ENCODE measurements at regions not wholly inside any gene's neighbourhood (a gene's known extent, or its start where the extent isn't known, plus 50 kb on each side); places are given as distances from the start of the nearest gene placed in this dataset.

GRCh38 chr6:56407883-56408410 lies 160.6 kb upstream of the COL21A1 start:
- no peaks in the 10 kb centered on the region for H3K36me3 ChIP-seq (ENCODE audit: control insufficient read depth in 5 of 5, insufficient read depth in 5 of 5, low read length in 5 of 5)
- H3K4me3 ChIP-seq (ENCODE audit: low read depth in 1 of 5, low read length in 5 of 5), result no peak overlapping the region
- no peaks in the 10 kb centered on the region for H3K9me3 ChIP-seq (ENCODE audit: control insufficient read depth in 5 of 5, low read length in 5 of 5)
- H3K9ac ChIP-seq (ENCODE audit: low read length in 5 of 5), result no peak overlapping the region
- H3K27me3 ChIP-seq (ENCODE audit: control insufficient read depth in 5 of 5, insufficient read depth in 4 of 5, low read length in 5 of 5), result no peaks in the 10 kb centered on the region
- peaks cover 0 to 3% (median 0%) of the 10 kb centered on the region in 5 donors for H3K4me1 ChIP-seq (ENCODE audit: control insufficient read depth in 5 of 5, insufficient read depth in 5 of 5, low read length in 5 of 5)
- no peak overlapping the region for H3K27ac ChIP-seq (ENCODE audit: low read depth, low read length)

GRCh38 chr6:56406276-56407269 lies 159.2 kb upstream of the COL21A1 start:
- Histone ChIP-seq H3K36me3 (ENCODE audit: control insufficient read depth in 5 of 5, insufficient read depth in 5 of 5, low read length in 5 of 5) (no peaks in the 10 kb centered on the region), H3K27me3 (ENCODE audit: control insufficient read depth in 5 of 5, insufficient read depth in 4 of 5, low read length in 5 of 5) (no peaks in the 10 kb centered on the region)

GRCh38 chr6:56404599-56404998 lies 157.2 kb upstream of the COL21A1 start:
- Histone ChIP-seq H3K27me3 (ENCODE audit: control insufficient read depth in 5 of 5, insufficient read depth in 4 of 5, low read length in 5 of 5) (no peaks in the 10 kb centered on the region), H3K9ac (ENCODE audit: low read length in 5 of 5) (no peak overlapping the region), H3K27ac (ENCODE audit: low read depth, low read length) (no peak overlapping the region), H3K4me3 (ENCODE audit: low read depth in 1 of 5, low read length in 5 of 5) (no peak overlapping the region), H3K36me3 (ENCODE audit: control insufficient read depth in 5 of 5, insufficient read depth in 5 of 5, low read length in 5 of 5) (no peaks in the 10 kb centered on the region), H3K4me1 (ENCODE audit: control insufficient read depth in 5 of 5, insufficient read depth in 5 of 5, low read length in 5 of 5) (peaks cover 0 to 3% (median 0%) of the 10 kb centered on the region in 5 donors), H3K9me3 (ENCODE audit: control insufficient read depth in 5 of 5, low read length in 5 of 5) (peaks cover 0 to 5% (median 0%) of the 10 kb centered on the region in 5 donors)

More at GRCh38 chr6:56406276-56407269, 159.2 kb upstream of the COL21A1 start:
- Histone ChIP-seq H3K9ac (ENCODE audit: low read length in 5 of 5) (no peak overlapping the region), H3K4me1 (ENCODE audit: control insufficient read depth in 5 of 5, insufficient read depth in 5 of 5, low read length in 5 of 5) (peaks cover 0 to 3% (median 0%) of the 10 kb centered on the region in 5 donors), H3K4me3 (ENCODE audit: low read depth in 1 of 5, low read length in 5 of 5) (no peak overlapping the region), H3K27ac (ENCODE audit: low read depth, low read length) (no peak overlapping the region), H3K9me3 (ENCODE audit: control insufficient read depth in 5 of 5, low read length in 5 of 5) (peaks cover 0 to 2% (median 0%) of the 10 kb centered on the region in 5 donors)

GRCh38 chr6:56403745-56404144 lies 156.4 kb upstream of the COL21A1 start:
- Histone ChIP-seq H3K4me1 (ENCODE audit: control insufficient read depth in 5 of 5, insufficient read depth in 5 of 5, low read length in 5 of 5) (peaks cover 0 to 3% (median 0%) of the 10 kb centered on the region in 5 donors), H3K4me3 (ENCODE audit: low read depth in 1 of 5, low read length in 5 of 5) (no peak overlapping the region), H3K36me3 (ENCODE audit: control insufficient read depth in 5 of 5, insufficient read depth in 5 of 5, low read length in 5 of 5) (no peaks in the 10 kb centered on the region), H3K9ac (ENCODE audit: low read length in 5 of 5) (no peak overlapping the region), H3K9me3 (ENCODE audit: control insufficient read depth in 5 of 5, low read length in 5 of 5) (peaks cover 0 to 5% (median 0%) of the 10 kb centered on the region in 5 donors), H3K27me3 (ENCODE audit: control insufficient read depth in 5 of 5, insufficient read depth in 4 of 5, low read length in 5 of 5) (no peaks in the 10 kb centered on the region), H3K27ac (ENCODE audit: low read depth, low read length) (no peak overlapping the region)

- H3K27me3 ChIP-seq (ENCODE audit: control insufficient read depth in 5 of 5, insufficient read depth in 4 of 5, low read length in 5 of 5), result no peaks in the 10 kb centered on the region
- H3K27ac ChIP-seq (ENCODE audit: low read depth, low read length), result no peak overlapping the region
- H3K36me3 ChIP-seq (ENCODE audit: control insufficient read depth in 5 of 5, insufficient read depth in 5 of 5, low read length in 5 of 5), result no peaks in the 10 kb centered on the region
- H3K9ac ChIP-seq (ENCODE audit: low read length in 5 of 5), result no peak overlapping the region
- H3K4me1 ChIP-seq (ENCODE audit: control insufficient read depth in 5 of 5, insufficient read depth in 5 of 5, low read length in 5 of 5), result peaks cover 0 to 3% (median 0%) of the 10 kb centered on the region in 5 donors
- peaks cover 0 to 5% (median 0%) of the 10 kb centered on the region in 5 donors for H3K9me3 ChIP-seq (ENCODE audit: control insufficient read depth in 5 of 5, low read length in 5 of 5)
- H3K4me3 ChIP-seq (ENCODE audit: low read depth in 1 of 5, low read length in 5 of 5), result no peak overlapping the region
These were observed 154.2 kb upstream of the COL21A1 start for GRCh38 chr6:56401477-56402070.

- Histone ChIP-seq H3K9me3 (ENCODE audit: control insufficient read depth in 5 of 5, low read length in 5 of 5) (peaks cover 0 to 5% (median 0%) of the 10 kb centered on the region in 5 donors), H3K27me3 (ENCODE audit: control insufficient read depth in 5 of 5, insufficient read depth in 4 of 5, low read length in 5 of 5) (no peaks in the 10 kb centered on the region), H3K4me1 (ENCODE audit: control insufficient read depth in 5 of 5, insufficient read depth in 5 of 5, low read length in 5 of 5) (peaks cover 0 to 3% (median 0%) of the 10 kb centered on the region in 5 donors), H3K27ac (ENCODE audit: low read depth, low read length) (no peak overlapping the region), H3K4me3 (ENCODE audit: low read depth in 1 of 5, low read length in 5 of 5) (no peak overlapping the region), H3K36me3 (ENCODE audit: control insufficient read depth in 5 of 5, insufficient read depth in 5 of 5, low read length in 5 of 5) (no peaks in the 10 kb centered on the region), H3K9ac (ENCODE audit: low read length in 5 of 5) (no peak overlapping the region)
These were observed 152.9 kb upstream of the COL21A1 start for GRCh38 chr6:56400273-56400672.

- H3K9me3 ChIP-seq (ENCODE audit: control insufficient read depth in 5 of 5, low read length in 5 of 5), result peaks cover 0 to 5% (median 0%) of the 10 kb centered on the region in 5 donors
- no peak overlapping the region for H3K27ac ChIP-seq (ENCODE audit: low read depth, low read length)
- no peak overlapping the region for H3K4me3 ChIP-seq (ENCODE audit: low read depth in 1 of 5, low read length in 5 of 5)
- H3K9ac ChIP-seq (ENCODE audit: low read length in 5 of 5), result no peak overlapping the region
- no peaks in the 10 kb centered on the region for H3K36me3 ChIP-seq (ENCODE audit: control insufficient read depth in 5 of 5, insufficient read depth in 5 of 5, low read length in 5 of 5)
- peaks cover 0 to 3% (median 0%) of the 10 kb centered on the region in 5 donors for H3K4me1 ChIP-seq (ENCODE audit: control insufficient read depth in 5 of 5, insufficient read depth in 5 of 5, low read length in 5 of 5)
- H3K27me3 ChIP-seq (ENCODE audit: control insufficient read depth in 5 of 5, insufficient read depth in 4 of 5, low read length in 5 of 5), result no peaks in the 10 kb centered on the region
These were observed 152.4 kb upstream of the COL21A1 start for GRCh38 chr6:56399672-56400263.

- no peaks in the 10 kb centered on the region for H3K36me3 ChIP-seq (ENCODE audit: control insufficient read depth in 5 of 5, insufficient read depth in 5 of 5, low read length in 5 of 5)
- no peak overlapping the region for H3K27ac ChIP-seq (ENCODE audit: low read depth, low read length)
- no peaks in the 10 kb centered on the region for H3K27me3 ChIP-seq (ENCODE audit: control insufficient read depth in 5 of 5, insufficient read depth in 4 of 5, low read length in 5 of 5)
- H3K9ac ChIP-seq (ENCODE audit: low read length in 5 of 5), result no peak overlapping the region
- no peak overlapping the region for H3K4me3 ChIP-seq (ENCODE audit: low read depth in 1 of 5, low read length in 5 of 5)
- H3K9me3 ChIP-seq (ENCODE audit: control insufficient read depth in 5 of 5, low read length in 5 of 5), result peaks cover 0 to 5% (median 0%) of the 10 kb centered on the region in 5 donors
- H3K4me1 ChIP-seq (ENCODE audit: control insufficient read depth in 5 of 5, insufficient read depth in 5 of 5, low read length in 5 of 5), result peaks cover 0 to 3% (median 0%) of the 10 kb centered on the region in 5 donors
These were observed 151.9 kb upstream of the COL21A1 start for GRCh38 chr6:56399250-56399671.

GRCh38 chr6:56396435-56396834 lies 149.1 kb upstream of the COL21A1 start:
- Histone ChIP-seq H3K4me1 (ENCODE audit: control insufficient read depth in 5 of 5, insufficient read depth in 5 of 5, low read length in 5 of 5) (no peaks in the 10 kb centered on the region), H3K9me3 (ENCODE audit: control insufficient read depth in 5 of 5, low read length in 5 of 5) (peaks cover 0 to 2% (median 0%) of the 10 kb centered on the region in 5 donors), H3K27ac (ENCODE audit: low read depth, low read length) (no peak overlapping the region), H3K36me3 (ENCODE audit: control insufficient read depth in 5 of 5, insufficient read depth in 5 of 5, low read length in 5 of 5) (no peaks in the 10 kb centered on the region), H3K27me3 (ENCODE audit: control insufficient read depth in 5 of 5, insufficient read depth in 4 of 5, low read length in 5 of 5) (no peaks in the 10 kb centered on the region), H3K9ac (ENCODE audit: low read length in 5 of 5) (no peak overlapping the region), H3K4me3 (ENCODE audit: low read depth in 1 of 5, low read length in 5 of 5) (no peak overlapping the region)

All from subcutaneous abdominal adipose tissue (tissue), 5 donors.